ENCODE measurements at regions not wholly inside any gene's neighbourhood (a gene's known extent, or its start where the extent isn't known, plus 50 kb on each side); places are given as distances from the start of the nearest gene placed in this dataset.

DNA sequence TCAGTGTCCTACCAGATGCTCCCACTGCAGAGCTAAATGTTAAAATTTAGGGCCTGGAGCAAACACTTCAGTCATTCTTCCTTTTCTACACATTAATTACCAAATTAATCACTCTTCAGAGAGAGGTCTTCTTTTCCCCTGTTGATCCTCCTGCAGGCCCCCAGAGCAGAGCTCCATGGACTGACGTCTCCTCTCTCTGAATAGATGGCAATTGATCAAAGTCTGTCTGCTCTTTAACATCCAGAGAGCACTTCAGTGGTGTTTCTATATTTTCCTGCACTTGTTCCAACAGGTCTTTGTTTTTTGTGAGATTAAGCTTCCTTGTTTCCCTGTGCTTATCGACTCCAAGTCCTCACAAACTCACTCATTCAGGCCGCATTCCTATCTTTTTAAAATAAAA, 239.3 kb downstream of the SIPA1L2 start:
- H3K36me3 Mint-ChIP-seq: no peaks in the 10 kb centered on the region
- H3K27ac Mint-ChIP-seq: no peak overlapping the region
- H3K27me3 Mint-ChIP-seq: peaks cover 6% of the 10 kb centered on the region
- H3K9me3 Mint-ChIP-seq: no peaks in the 10 kb centered on the region
- no peaks in the 10 kb centered on the region for H3K4me1 Mint-ChIP-seq
- H3K4me3 Mint-ChIP-seq: no peak overlapping the region
- no peak for DNase-seq

DNA sequence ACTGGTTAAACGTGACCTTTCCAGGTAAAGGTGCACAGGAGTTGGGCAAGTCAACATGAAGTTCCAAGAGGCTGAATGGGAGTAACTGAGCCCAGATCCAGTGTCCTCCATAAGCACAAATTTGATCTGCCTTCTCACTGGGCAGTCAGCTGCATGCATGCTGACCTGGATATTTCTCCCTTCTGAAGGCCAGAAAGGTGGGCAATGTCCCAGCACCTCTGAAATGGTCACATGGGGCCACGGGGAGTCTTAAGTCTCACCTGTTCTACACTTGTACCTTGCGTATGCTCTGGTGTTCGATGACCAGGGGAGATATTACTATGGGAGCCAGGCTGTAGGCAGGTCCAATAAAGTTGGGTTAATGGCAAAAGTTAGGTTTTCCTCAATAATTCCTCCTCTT, 240.2 kb downstream of the SIPA1L2 start:
- no peak overlapping the region for H3K27ac Mint-ChIP-seq

DNA sequence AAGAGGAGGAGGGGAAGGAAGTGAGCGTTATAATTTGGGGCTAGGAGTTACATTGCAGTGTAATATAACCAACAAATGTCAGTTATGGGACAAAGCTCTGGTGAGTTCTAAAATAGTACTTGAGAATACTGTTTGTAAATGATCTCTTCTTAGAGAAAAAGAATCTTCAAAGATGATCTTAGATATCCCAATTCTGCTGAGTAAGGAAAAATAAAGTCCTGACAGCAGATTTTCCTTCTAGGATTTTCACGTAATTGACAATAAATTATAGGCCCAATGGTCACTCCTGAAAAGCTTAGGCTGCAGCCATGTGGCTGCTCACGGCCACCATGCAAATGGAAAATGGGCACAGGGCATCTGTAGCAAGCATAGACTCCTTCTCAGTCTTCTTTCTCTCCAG, 241.6 kb downstream of the SIPA1L2 start:
- Mint-ChIP-seq H3K9me3 (no peaks in the 10 kb centered on the region), H3K27me3 (peaks cover 3% of the 10 kb centered on the region), H3K36me3 (no peaks in the 10 kb centered on the region), H3K4me1 (no peaks in the 10 kb centered on the region), H3K27ac (no peak overlapping the region), H3K4me3 (no peak overlapping the region)
- no peak for DNase-seq

More for the DNA sequence above, 240.2 kb downstream of the SIPA1L2 start:
- Mint-ChIP-seq H3K4me3 (no peak overlapping the region), H3K9me3 (no peaks in the 10 kb centered on the region), H3K4me1 (no peaks in the 10 kb centered on the region), H3K36me3 (no peaks in the 10 kb centered on the region), H3K27me3 (peaks cover 6% of the 10 kb centered on the region)
- DNase-seq: no peak

DNA sequence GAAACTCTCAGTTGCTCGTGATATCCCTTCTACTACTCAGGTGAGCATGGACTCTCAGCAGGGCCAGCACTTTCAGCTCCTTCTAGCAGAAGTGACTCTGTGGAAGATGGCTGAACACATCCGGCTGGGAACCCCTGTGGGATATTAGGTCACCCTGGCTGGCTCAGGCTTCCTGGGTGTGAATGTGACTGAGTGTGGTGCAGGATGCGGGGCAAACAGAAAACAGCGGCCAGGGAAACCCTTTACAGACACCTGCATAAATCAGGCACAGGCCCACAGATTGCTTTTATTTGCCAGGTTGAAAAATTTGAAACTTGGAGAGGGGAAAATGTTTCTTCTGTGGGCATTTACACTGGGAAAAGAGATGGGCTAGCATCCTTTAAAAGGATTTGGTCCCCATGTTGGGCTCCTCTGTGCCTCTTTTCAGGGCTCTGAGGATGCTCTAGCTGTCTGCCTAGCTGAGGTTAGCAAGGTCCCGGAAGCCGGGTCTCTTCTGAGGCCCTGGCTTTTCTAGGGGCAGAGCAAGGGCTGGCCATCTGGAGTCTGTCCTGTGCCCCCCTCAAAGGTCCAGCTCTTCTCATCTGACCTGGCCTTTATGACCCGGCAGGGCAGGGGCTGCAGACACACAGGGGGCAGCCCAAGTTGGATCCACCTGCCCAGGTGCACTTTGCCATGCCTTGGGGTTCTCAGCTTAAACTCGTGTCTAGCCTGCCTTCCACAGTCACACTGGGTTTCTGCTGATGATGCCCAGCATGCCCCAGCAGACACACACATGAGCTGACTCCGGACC, 243.0 kb downstream of the SIPA1L2 start:
- Mint-ChIP-seq H3K9me3 (no peaks in the 10 kb centered on the region), H3K27me3 (no peaks in the 10 kb centered on the region), H3K27ac (no peak overlapping the region), H3K4me1 (no peaks in the 10 kb centered on the region), H3K4me3 (no peak overlapping the region), H3K36me3 (no peaks in the 10 kb centered on the region)
- DNase-seq: no peak

DNA sequence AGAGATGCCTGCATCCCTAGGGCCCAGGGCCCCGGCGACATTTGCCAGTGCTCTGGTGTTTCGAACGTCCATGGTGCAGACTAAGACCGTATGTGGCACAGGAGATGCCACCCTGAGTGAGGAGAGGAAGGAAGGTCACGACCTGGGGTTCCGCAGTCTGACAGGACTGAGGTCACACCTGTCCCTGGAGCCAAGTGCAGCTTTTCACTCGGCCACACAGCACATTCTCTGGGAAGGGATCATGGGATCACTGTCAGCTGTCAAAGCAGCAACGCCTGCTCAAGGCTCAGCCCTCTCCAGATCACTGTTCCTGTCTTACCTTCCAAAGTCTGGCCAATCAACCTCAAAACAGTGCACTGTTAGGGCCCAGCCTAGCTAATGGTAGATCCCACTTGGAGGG, 243.6 kb downstream of the SIPA1L2 start:
- Mint-ChIP-seq H3K9me3 (no peaks in the 10 kb centered on the region), H3K27ac (no peak overlapping the region), H3K36me3 (no peaks in the 10 kb centered on the region), H3K27me3 (no peaks in the 10 kb centered on the region), H3K4me1 (no peaks in the 10 kb centered on the region), H3K4me3 (no peak overlapping the region)
- no peak for DNase-seq

DNA sequence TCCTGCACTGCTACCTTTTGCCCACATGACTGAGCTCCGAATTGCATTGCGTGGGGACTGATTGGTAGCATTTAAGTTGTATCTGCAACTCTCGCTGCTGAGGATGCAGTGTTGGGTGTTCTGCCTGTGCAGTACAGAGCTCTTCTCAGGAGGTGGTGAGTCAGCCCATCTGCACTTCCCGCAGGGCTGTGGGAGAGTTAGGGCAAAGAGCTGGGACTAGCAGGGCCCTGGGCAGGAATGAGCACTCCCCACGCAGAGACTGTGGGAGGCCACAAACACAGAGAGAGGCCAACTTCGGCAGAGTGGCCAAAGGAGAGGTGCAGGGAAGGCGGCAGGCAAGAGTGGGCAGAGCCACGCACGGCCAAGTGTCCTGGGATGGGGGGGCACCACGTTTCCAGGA, 244.7 kb downstream of the SIPA1L2 start:
- no peaks in the 10 kb centered on the region for H3K27me3 Mint-ChIP-seq
- H3K4me3 Mint-ChIP-seq: no peak overlapping the region
- H3K4me1 Mint-ChIP-seq: no peaks in the 10 kb centered on the region
- no peak overlapping the region for H3K27ac Mint-ChIP-seq
- no peak for DNase-seq
- H3K36me3 Mint-ChIP-seq: no peaks in the 10 kb centered on the region
- H3K9me3 Mint-ChIP-seq: no peaks in the 10 kb centered on the region

DNA sequence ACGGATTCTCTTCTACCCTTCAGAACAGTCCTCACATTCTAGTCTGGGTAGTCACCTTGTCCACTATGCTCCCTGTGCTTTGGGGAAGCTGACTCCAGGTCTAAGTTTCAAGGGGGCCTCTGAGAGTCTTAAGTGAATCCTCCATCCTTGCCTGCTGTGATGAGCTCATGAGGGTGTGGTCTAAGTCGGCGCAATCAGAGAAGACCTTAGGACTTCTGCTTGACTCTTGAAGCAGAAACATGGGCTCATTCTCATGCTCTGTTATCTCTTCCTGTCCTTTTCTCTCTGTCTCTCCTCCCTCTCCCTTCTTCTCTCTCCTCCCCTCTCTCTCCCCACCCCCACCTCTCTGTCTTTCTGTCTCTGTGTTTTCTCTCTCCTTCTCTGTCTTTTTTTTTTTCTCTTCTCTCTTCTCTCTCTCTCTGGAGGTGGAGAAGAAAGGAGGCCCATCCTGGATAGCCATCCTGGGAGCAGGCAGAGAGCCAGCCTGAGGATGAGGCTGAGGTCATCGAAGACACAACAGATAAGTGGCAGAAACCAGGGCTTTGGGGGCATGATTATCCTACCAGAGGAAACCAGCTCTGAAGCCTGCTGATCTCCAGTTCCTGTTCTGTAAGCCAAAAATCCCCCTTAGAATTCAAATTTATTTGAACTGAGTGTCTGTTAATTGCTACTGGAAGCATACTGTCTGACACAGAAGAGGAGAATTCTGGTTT, 245.6 kb downstream of the SIPA1L2 start:
- no peak for DNase-seq
- H3K27ac Mint-ChIP-seq: no peak overlapping the region
- H3K4me1 Mint-ChIP-seq: no peaks in the 10 kb centered on the region
- no peaks in the 10 kb centered on the region for H3K36me3 Mint-ChIP-seq
- no peak overlapping the region for H3K4me3 Mint-ChIP-seq
- no peaks in the 10 kb centered on the region for H3K27me3 Mint-ChIP-seq
- no peaks in the 10 kb centered on the region for H3K9me3 Mint-ChIP-seq

DNA sequence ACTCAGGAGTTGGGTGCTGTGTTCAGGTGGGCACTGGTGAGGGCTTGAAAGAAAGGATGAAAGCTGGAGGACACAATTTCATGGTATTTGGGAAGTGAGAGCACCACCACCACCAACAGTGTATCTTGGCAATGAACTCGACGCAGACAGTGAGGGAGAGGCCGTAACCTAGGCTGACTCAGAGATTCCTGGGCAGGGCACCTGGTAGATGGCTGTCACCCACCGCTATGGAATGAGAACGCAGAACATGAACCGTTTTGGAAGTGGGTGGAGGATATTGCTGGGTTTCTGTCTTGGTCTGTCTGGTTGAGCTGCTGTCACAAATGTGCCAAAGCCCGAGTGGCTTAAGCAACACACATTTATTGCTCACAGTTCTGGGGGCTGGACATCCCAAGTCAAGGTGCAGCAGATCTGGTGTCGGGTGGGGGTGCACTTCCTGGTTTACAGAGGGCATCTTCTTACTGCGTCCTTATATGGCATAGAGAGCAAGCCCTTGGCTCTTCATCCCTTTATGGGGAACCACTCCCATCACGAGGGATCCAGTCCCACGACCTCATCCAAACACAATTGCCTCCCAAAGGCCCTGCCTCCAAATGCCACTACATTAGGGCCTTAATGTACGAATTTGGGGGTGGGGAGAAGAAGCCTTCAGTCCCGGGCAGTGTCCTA, 246.3 kb downstream of the SIPA1L2 start:
- Mint-ChIP-seq H3K36me3 (no peaks in the 10 kb centered on the region), H3K27me3 (no peaks in the 10 kb centered on the region), H3K4me3 (no peak overlapping the region), H3K9me3 (no peaks in the 10 kb centered on the region), H3K27ac (no peak overlapping the region), H3K4me1 (no peaks in the 10 kb centered on the region)
- DNase-seq: no peak

DNA sequence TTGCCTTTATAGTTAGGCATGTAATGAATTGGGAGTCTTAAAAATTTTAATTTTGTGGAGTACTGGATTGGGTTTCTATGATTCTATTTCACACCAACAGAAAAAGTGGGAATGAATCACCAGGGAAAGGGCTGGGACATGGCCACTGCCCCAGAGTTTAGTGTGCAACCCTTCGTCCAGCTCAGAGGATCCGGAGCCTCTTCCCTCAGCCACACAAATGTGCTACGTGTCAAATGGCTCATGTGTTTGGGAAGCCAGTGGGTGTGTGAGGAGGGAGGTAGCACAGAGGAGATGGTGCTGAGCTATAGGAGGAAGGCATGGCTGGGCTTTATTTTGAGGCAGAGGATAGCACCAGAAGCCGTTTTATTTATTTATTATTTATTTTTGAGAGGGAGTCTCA, 247.3 kb downstream of the SIPA1L2 start:
- Mint-ChIP-seq H3K4me3 (no peak overlapping the region), H3K9me3 (no peaks in the 10 kb centered on the region), H3K36me3 (no peaks in the 10 kb centered on the region), H3K4me1 (no peaks in the 10 kb centered on the region), H3K27me3 (no peaks in the 10 kb centered on the region), H3K27ac (no peak overlapping the region)
- DNase-seq: no peak

DNA sequence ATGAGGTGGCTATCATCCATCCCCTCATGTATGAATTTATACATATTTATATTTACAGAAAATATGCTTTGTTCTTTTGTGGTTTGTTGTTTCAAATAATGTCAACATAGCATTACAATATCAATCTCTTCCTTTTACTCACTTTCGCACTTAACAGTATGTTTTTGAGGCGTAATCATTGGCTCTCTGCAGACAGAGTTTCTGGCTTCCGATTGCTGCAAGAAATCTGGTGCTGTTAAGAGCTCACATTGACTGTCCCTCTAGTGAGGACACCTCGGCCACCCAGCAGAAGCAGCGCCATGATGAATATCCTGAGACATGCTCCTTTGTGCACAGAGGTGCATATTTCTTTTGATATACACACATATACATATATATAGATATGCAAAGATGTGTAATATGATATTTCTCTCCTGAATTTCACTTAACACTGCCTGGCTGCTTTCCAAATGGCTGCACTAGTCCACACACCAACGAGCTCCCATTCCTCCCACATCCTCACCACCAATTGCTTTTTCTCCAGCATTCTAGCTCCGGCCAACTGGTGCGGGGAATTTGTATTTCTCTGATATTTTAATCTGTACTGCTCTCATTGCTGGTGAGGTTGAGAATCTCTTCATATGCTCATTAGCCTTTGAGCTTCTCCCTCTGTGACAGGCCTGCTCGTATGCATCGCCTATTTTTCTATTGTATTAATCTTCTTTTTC, 248.4 kb downstream of the SIPA1L2 start:
- no peak for DNase-seq
- H3K36me3 Mint-ChIP-seq: no peaks in the 10 kb centered on the region
- H3K4me1 Mint-ChIP-seq: peaks cover 5% of the 10 kb centered on the region
- no peak overlapping the region for H3K27ac Mint-ChIP-seq
- no peaks in the 10 kb centered on the region for H3K27me3 Mint-ChIP-seq
- H3K4me3 Mint-ChIP-seq: no peak overlapping the region
- H3K9me3 Mint-ChIP-seq: no peaks in the 10 kb centered on the region

DNA sequence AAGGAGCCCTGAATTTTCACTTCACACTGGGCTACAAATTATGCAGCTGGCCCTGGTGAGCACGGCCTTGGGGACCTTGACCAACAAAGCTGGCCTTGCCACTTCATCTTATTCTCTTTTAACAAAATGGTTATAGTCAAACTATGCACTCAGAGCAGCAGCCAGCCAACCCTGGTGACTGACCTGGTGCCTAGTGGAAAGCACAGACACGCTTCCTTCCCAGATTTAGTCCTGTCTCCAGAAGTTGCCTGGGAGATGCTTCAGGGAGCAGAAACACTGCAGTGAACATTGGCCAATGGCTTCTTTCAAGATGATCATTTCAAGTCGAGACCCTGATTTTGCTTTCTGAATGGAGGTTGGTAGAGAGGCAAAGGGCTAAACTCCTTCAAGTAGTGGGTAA, 249.3 kb downstream of the SIPA1L2 start:
- no peaks in the 10 kb centered on the region for H3K36me3 Mint-ChIP-seq
- no peak for DNase-seq
- H3K27ac Mint-ChIP-seq: no peak overlapping the region
- no peaks in the 10 kb centered on the region for H3K27me3 Mint-ChIP-seq
- H3K9me3 Mint-ChIP-seq: no peaks in the 10 kb centered on the region
- H3K4me1 Mint-ChIP-seq: peaks cover 5% of the 10 kb centered on the region
- H3K4me3 Mint-ChIP-seq: no peak overlapping the region

DNA sequence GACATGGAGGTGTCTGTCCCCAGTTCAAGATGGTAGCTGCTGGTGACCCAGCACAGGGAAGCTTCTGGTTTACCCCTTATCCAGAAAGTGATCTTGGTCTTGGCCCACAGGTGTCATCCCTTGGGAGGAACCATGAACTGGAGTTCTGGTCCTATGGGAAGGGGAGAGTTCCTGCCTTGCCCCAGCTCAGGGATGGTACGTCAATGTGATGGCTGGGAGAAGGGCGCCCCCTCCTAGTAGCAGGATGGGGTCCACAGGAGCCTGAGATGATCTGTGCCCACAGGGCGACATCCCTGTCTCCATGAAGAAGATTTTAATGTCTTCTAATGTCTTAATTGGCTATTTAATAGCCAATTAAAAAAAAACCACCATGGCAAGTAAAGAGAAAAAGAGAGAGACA, 249.8 kb downstream of the SIPA1L2 start:
- Mint-ChIP-seq H3K9me3 (no peaks in the 10 kb centered on the region), H3K27ac (no peak overlapping the region), H3K4me1 (peaks cover 5% of the 10 kb centered on the region), H3K36me3 (no peaks in the 10 kb centered on the region), H3K4me3 (no peak overlapping the region), H3K27me3 (no peaks in the 10 kb centered on the region)
- no peak for DNase-seq

DNA sequence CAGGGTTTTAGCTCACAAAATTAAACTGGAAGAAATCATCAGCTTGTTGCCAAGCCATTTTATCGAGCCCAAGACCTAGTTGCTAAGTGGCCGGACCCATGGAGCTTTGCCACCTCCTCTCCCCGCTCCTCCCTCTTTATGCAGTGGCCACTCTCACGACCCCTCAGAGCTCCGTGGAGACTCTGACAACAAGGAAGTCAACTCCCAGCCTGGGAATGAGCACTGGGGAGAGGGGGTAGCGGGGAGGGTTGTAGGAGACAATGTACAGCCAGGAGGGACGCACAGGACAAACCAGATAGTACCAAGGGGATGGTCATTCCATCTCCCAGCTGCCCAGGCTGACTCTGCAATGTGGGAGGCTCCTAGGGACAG, 250.9 kb downstream of the SIPA1L2 start:
- no peak overlapping the region for H3K4me3 Mint-ChIP-seq
- H3K4me1 Mint-ChIP-seq: peaks cover 5% of the 10 kb centered on the region
- no peaks in the 10 kb centered on the region for H3K9me3 Mint-ChIP-seq
- H3K27me3 Mint-ChIP-seq: no peaks in the 10 kb centered on the region
- no peak overlapping the region for H3K27ac Mint-ChIP-seq
- H3K36me3 Mint-ChIP-seq: no peaks in the 10 kb centered on the region
- no peak for DNase-seq

DNA sequence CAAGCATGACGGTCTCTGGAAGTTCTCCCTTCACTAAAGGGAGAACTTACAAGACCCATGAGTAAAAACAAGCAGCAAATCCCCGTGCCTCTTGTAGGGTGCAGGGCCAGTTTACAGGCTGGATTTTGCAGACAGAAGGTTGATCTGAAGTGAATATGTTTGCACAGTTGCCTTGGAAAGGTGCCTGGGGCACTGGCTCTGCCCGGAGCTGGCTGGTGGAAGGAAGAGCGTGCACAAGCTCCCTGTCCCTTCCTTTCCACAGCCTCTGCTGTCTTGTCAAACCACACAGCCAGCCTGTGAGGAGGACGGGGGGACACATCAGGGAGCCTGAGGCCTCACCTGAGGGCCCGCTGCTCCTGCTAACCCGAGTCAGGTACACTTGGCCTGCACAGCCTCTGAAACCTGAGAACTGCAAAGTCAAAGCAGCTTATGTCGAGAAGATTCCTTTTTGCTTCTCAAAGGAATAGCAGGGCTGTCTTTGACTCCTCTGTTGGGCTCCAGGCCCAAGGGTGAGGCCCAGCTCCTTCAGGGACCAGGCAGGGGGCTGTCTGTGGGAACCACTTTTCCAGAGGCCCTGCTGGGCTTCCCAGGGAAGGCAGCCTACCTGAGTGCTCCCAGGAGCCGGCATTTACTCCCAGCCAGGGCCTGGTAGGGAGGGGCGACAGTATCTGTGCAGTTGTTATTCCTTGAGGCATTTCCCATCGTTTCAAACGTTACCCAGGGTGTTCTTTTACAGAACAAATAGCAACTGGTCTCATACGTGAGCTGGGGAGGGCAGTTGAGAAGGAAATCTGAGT, 251.5 kb downstream of the SIPA1L2 start:
- Mint-ChIP-seq H3K9me3 (no peaks in the 10 kb centered on the region), H3K4me3 (no peak overlapping the region), H3K27me3 (no peaks in the 10 kb centered on the region), H3K36me3 (no peaks in the 10 kb centered on the region), H3K4me1 (peaks cover 5% of the 10 kb centered on the region), H3K27ac (no peak overlapping the region)
- no peak for DNase-seq

DNA sequence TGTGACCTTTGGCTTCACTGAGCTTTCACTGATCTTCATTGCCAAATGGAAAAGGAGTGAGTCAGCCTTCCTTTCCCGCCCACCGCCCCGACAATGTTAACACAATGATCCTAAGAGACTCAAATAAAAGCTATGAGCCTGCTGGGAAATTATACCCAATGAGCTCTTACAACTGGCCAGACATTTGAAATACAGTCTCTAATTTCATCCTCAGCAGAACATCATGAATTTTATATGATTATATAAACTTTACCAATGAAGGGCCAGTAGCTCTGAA, 252.5 kb downstream of the SIPA1L2 start:
- no peak overlapping the region for H3K27ac Mint-ChIP-seq
- no peak for DNase-seq
- no peak overlapping the region for H3K4me3 Mint-ChIP-seq
- no peaks in the 10 kb centered on the region for H3K36me3 Mint-ChIP-seq
- no peaks in the 10 kb centered on the region for H3K9me3 Mint-ChIP-seq
- H3K4me1 Mint-ChIP-seq: peaks cover 5% of the 10 kb centered on the region
- no peaks in the 10 kb centered on the region for H3K27me3 Mint-ChIP-seq

All from activated naive CD8-positive, alpha-beta T cell treated with anti-CD3 and anti-CD28 coated beads for 36 hours (primary cell).